T-helper 17 cell (primary cell): ENCODE measurements at regions not wholly inside any gene's neighbourhood (a gene's known extent, or its start where the extent isn't known, plus 50 kb on each side); places are given as distances from the start of the nearest gene placed in this dataset.

ENCODE experiments used
- ATAC-seq: fragments of 150-1000 bp; cut with Tn5 transposase; 2 replicates; pipeline ENCODE4 v1.10.0; 2021; ENCODE audit warnings: mild to moderate bottlenecking, moderate library complexity
- DNase-seq, 3 donors: peaks; one replicate each; pipeline versions ENCODE4 v3.0.0 to v3.0.0-alpha.2; 2020 to 2021
- H3K9me3 ChIP-seq: one replicate; pipeline ENCODE4 v1.7.0; 2013; ENCODE audit warnings: low read length, mild to moderate bottlenecking; ENCODE audit not compliant: control insufficient read depth, poor library complexity, severe bottlenecking
- H3K27ac Mint-ChIP-seq: one replicate; pipeline ENCODE4 v1.8.0; 2022; ENCODE audit warnings: mild to moderate bottlenecking, moderate library complexity, mixed read lengths
- H3K27me3 Mint-ChIP-seq: one replicate; pipeline ENCODE4 v1.8.0; 2022; ENCODE audit warnings: mixed read lengths
- H3K36me3 Mint-ChIP-seq: one replicate; pipeline ENCODE4 v1.8.0; 2022; ENCODE audit warnings: low read depth, mixed read lengths
- H3K4me1 Mint-ChIP-seq: one replicate; pipeline ENCODE4 v1.8.0; 2022; ENCODE audit warnings: mild to moderate bottlenecking, mixed read lengths
- H3K4me3 Mint-ChIP-seq: one replicate; pipeline ENCODE4 v1.8.0; 2022; ENCODE audit warnings: mild to moderate bottlenecking, moderate library complexity, mixed read lengths

- no peaks in the 10 kb centered on the region for H3K4me1 Mint-ChIP-seq
- H3K36me3 Mint-ChIP-seq, result no peaks in the 10 kb centered on the region
- no peaks in the 10 kb centered on the region for H3K9me3 ChIP-seq
- no peak overlapping the region for H3K4me3 Mint-ChIP-seq
- DNase-seq, result no peak
- H3K27me3 Mint-ChIP-seq, result no peaks in the 10 kb centered on the region
- no peak overlapping the region for H3K27ac Mint-ChIP-seq
- ATAC-seq, result no peak
Measured at GRCh38 chr16:52634104-52634503, 87.2 kb upstream of the TOX3 start.

- H3K9me3 ChIP-seq, result no peaks in the 10 kb centered on the region
- no peak overlapping the region for H3K4me3 Mint-ChIP-seq
- DNase-seq (no peak), ATAC-seq (no peak)
- H3K4me1 Mint-ChIP-seq, result no peaks in the 10 kb centered on the region
- no peak overlapping the region for H3K27ac Mint-ChIP-seq
- no peaks in the 10 kb centered on the region for H3K36me3 Mint-ChIP-seq
- no peaks in the 10 kb centered on the region for H3K27me3 Mint-ChIP-seq
Measured at GRCh38 chr16:52633230-52633629, 86.3 kb upstream of the TOX3 start.

GRCh38 chr16:52631711-52632110 lies 84.8 kb upstream of the TOX3 start:
- DNase-seq, result no peak
- Mint-ChIP-seq H3K27ac (no peak overlapping the region), H3K36me3 (no peaks in the 10 kb centered on the region), H3K4me3 (no peak overlapping the region), H3K4me1 (no peaks in the 10 kb centered on the region), H3K27me3 (no peaks in the 10 kb centered on the region)
- H3K9me3 ChIP-seq, result no peaks in the 10 kb centered on the region
- no peak for ATAC-seq

GRCh38 chr16:52630711-52631110 lies 83.8 kb upstream of the TOX3 start:
- no peaks in the 10 kb centered on the region for H3K9me3 ChIP-seq
- H3K36me3 Mint-ChIP-seq, result no peaks in the 10 kb centered on the region
- H3K27ac Mint-ChIP-seq, result no peak overlapping the region
- no peaks in the 10 kb centered on the region for H3K27me3 Mint-ChIP-seq
- ATAC-seq (no peak), DNase-seq (no peak)
- no peak overlapping the region for H3K4me3 Mint-ChIP-seq
- no peaks in the 10 kb centered on the region for H3K4me1 Mint-ChIP-seq

- Mint-ChIP-seq H3K36me3 (no peaks in the 10 kb centered on the region), H3K27ac (no peak overlapping the region)
Measured at GRCh38 chr16:52629296-52629695, 82.4 kb upstream of the TOX3 start.

GRCh38 chr16:52624891-52625290 lies 77.9 kb upstream of the TOX3 start:
- H3K9me3 ChIP-seq, result no peaks in the 10 kb centered on the region
- H3K4me3 Mint-ChIP-seq, result no peak overlapping the region
- H3K27me3 Mint-ChIP-seq, result no peaks in the 10 kb centered on the region
- no peak for ATAC-seq
- no peaks in the 10 kb centered on the region for H3K4me1 Mint-ChIP-seq
- no peaks in the 10 kb centered on the region for H3K36me3 Mint-ChIP-seq
- no peak overlapping the region for H3K27ac Mint-ChIP-seq
- DNase-seq, result no peak

More at GRCh38 chr16:52629296-52629695, 82.4 kb upstream of the TOX3 start:
- no peaks in the 10 kb centered on the region for H3K9me3 ChIP-seq
- H3K27me3 Mint-ChIP-seq, result no peaks in the 10 kb centered on the region
- no peak overlapping the region for H3K4me3 Mint-ChIP-seq
- ATAC-seq (no peak), DNase-seq (no peak)
- H3K4me1 Mint-ChIP-seq, result no peaks in the 10 kb centered on the region

- H3K4me1 Mint-ChIP-seq, result no peaks in the 10 kb centered on the region
- ATAC-seq (no peak), DNase-seq (no peak)
- H3K27me3 Mint-ChIP-seq, result no peaks in the 10 kb centered on the region
- H3K9me3 ChIP-seq, result no peaks in the 10 kb centered on the region
- no peaks in the 10 kb centered on the region for H3K36me3 Mint-ChIP-seq
- no peak overlapping the region for H3K27ac Mint-ChIP-seq
- H3K4me3 Mint-ChIP-seq, result no peak overlapping the region
Measured at GRCh38 chr16:52621651-52622050, 74.7 kb upstream of the TOX3 start.

- DNase-seq (no peak), ATAC-seq (no peak)
- H3K4me3 Mint-ChIP-seq, result no peak overlapping the region
- H3K27ac Mint-ChIP-seq, result no peak overlapping the region
- H3K9me3 ChIP-seq, result no peaks in the 10 kb centered on the region
- H3K27me3 Mint-ChIP-seq, result no peaks in the 10 kb centered on the region
- H3K4me1 Mint-ChIP-seq, result no peaks in the 10 kb centered on the region
- peaks cover 2% of the 10 kb centered on the region for H3K36me3 Mint-ChIP-seq
Measured at GRCh38 chr16:52618753-52619497, 72.0 kb upstream of the TOX3 start.

GRCh38 chr16:52617591-52617990 lies 70.6 kb upstream of the TOX3 start:
- ATAC-seq, result no peak
- H3K4me1 Mint-ChIP-seq, result no peaks in the 10 kb centered on the region
- H3K4me3 Mint-ChIP-seq, result no peak overlapping the region
- no peaks in the 10 kb centered on the region for H3K27me3 Mint-ChIP-seq
- DNase-seq, result no peak
- H3K9me3 ChIP-seq, result no peaks in the 10 kb centered on the region
- peaks cover 2% of the 10 kb centered on the region for H3K36me3 Mint-ChIP-seq
- H3K27ac Mint-ChIP-seq, result no peak overlapping the region

- no peaks in the 10 kb centered on the region for H3K27me3 Mint-ChIP-seq
- no peaks in the 10 kb centered on the region for H3K9me3 ChIP-seq
- H3K4me1 Mint-ChIP-seq, result no peaks in the 10 kb centered on the region
- H3K27ac Mint-ChIP-seq, result no peak overlapping the region
- DNase-seq, result no peak
- H3K4me3 Mint-ChIP-seq, result no peak overlapping the region
- no peak for ATAC-seq
- H3K36me3 Mint-ChIP-seq, result peaks cover 2% of the 10 kb centered on the region
Measured at GRCh38 chr16:52613508-52613907, 66.6 kb upstream of the TOX3 start.

- Mint-ChIP-seq H3K27me3 (no peaks in the 10 kb centered on the region), H3K4me1 (no peaks in the 10 kb centered on the region), H3K4me3 (no peak overlapping the region), H3K27ac (no peak overlapping the region), H3K36me3 (peaks cover 2% of the 10 kb centered on the region)
- DNase-seq (no peak), ATAC-seq (no peak)
- H3K9me3 ChIP-seq, result no peaks in the 10 kb centered on the region
Measured at GRCh38 chr16:52611817-52612673, 65.1 kb upstream of the TOX3 start.

GRCh38 chr16:52603015-52603414 lies 56.1 kb upstream of the TOX3 start:
- Mint-ChIP-seq H3K4me3 (no peak overlapping the region), H3K27ac (no peak overlapping the region), H3K4me1 (no peaks in the 10 kb centered on the region), H3K27me3 (no peaks in the 10 kb centered on the region), H3K36me3 (no peaks in the 10 kb centered on the region)
- DNase-seq (no peak), ATAC-seq (no peak)
- H3K9me3 ChIP-seq, result no peaks in the 10 kb centered on the region

- peaks cover 3% of the 10 kb centered on the region for H3K9me3 ChIP-seq
- H3K4me1 Mint-ChIP-seq, result no peaks in the 10 kb centered on the region
- no peak overlapping the region for H3K27ac Mint-ChIP-seq
- H3K27me3 Mint-ChIP-seq, result no peaks in the 10 kb centered on the region
- no peak overlapping the region for H3K4me3 Mint-ChIP-seq
- no peak for DNase-seq
- no peaks in the 10 kb centered on the region for H3K36me3 Mint-ChIP-seq
- ATAC-seq, result no peak
Measured at GRCh38 chr16:52597772-52598483, 51.0 kb upstream of the TOX3 start.
